Upper lobe of right lung (tissue), 1 donor: ENCODE measurements at regions not wholly inside any gene's neighbourhood (a gene's known extent, or its start where the extent isn't known, plus 50 kb on each side); places are given as distances from the start of the nearest gene placed in this dataset.

Experiments used
- ATAC-seq: fragments of 200-7000 bp; cut with Tn5 transposase; one replicate; pipeline ENCODE4 v1.9.1; 2020; ENCODE audit warnings: mild to moderate bottlenecking, moderate library complexity
- DNase-seq: peaks from one replicate; pipeline ENCODE4 v3.0.0-alpha.2; 2020
- H3K27ac ChIP-seq: fragments of 200-600 bp; one replicate; pipeline ENCODE4 v1.8.0; 2022
- H3K27me3 ChIP-seq: fragments of 200-600 bp; one replicate; pipeline ENCODE4 v1.8.0; 2022; ENCODE audit warnings: mild to moderate bottlenecking
- H3K36me3 ChIP-seq: fragments of 200-600 bp; one replicate; pipeline ENCODE4 v1.8.0; 2022
- H3K4me1 ChIP-seq: fragments of 200-600 bp; one replicate; pipeline ENCODE4 v1.8.0; 2022
- H3K4me3 ChIP-seq: fragments of 200-600 bp; one replicate; pipeline ENCODE4 v1.8.0; 2022; ENCODE audit warnings: mild to moderate bottlenecking
- H3K9me3 ChIP-seq: fragments of 200-600 bp; one replicate; pipeline ENCODE4 v1.8.0; 2022
- intact Hi-C: fragments of 100-400 bp; cut with DNase I; formaldehyde crosslinking; loops from one replicate; pipeline ENCODE4 v1.11.0; 2022
- TF ChIP-seq, protein P1 (sequence below): fragments of 200-600 bp; IDR thresholded peaks from one replicate; pipeline ENCODE4 v1.8.0; 2022; ENCODE audit warnings: antibody characterized with exemption
- donor health status: DM: no; HTN: yes; CAD: no; lungs with severe emphysema.

DNA sequence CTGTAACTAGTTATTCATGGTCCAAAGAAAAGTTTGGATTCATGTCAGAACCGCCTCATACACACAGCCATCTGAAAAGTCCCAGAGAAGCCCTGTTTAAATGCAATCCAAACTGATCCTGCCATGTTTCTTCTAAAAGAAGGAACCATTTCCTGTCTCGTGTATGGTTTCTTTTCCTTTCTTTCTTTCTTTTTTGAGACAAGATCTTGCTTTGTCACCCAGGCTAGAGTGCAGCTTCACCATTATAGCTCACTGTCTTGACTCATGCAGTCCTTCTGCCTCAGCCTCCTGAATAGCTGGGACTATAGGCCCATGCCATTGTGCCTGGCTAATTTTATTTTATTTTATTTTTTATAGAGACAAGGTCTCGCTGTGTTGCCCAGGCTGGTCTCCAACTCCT lies 77.4 kb upstream of the NSMCE3 start:
- TF ChIP-seq, protein P1, sequence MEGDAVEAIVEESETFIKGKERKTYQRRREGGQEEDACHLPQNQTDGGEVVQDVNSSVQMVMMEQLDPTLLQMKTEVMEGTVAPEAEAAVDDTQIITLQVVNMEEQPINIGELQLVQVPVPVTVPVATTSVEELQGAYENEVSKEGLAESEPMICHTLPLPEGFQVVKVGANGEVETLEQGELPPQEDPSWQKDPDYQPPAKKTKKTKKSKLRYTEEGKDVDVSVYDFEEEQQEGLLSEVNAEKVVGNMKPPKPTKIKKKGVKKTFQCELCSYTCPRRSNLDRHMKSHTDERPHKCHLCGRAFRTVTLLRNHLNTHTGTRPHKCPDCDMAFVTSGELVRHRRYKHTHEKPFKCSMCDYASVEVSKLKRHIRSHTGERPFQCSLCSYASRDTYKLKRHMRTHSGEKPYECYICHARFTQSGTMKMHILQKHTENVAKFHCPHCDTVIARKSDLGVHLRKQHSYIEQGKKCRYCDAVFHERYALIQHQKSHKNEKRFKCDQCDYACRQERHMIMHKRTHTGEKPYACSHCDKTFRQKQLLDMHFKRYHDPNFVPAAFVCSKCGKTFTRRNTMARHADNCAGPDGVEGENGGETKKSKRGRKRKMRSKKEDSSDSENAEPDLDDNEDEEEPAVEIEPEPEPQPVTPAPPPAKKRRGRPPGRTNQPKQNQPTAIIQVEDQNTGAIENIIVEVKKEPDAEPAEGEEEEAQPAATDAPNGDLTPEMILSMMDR, result no peak
- H3K9me3 ChIP-seq, result no peaks in the 10 kb centered on the region
- intact Hi-C loops, result no loop called here
- H3K4me3 ChIP-seq, result no peak overlapping the region
- DNase-seq (no peak), ATAC-seq (no peak)
- no peaks in the 10 kb centered on the region for H3K4me1 ChIP-seq
- H3K27me3 ChIP-seq, result no peaks in the 10 kb centered on the region
- H3K36me3 ChIP-seq, result no peaks in the 10 kb centered on the region
- no peak overlapping the region for H3K27ac ChIP-seq

DNA sequence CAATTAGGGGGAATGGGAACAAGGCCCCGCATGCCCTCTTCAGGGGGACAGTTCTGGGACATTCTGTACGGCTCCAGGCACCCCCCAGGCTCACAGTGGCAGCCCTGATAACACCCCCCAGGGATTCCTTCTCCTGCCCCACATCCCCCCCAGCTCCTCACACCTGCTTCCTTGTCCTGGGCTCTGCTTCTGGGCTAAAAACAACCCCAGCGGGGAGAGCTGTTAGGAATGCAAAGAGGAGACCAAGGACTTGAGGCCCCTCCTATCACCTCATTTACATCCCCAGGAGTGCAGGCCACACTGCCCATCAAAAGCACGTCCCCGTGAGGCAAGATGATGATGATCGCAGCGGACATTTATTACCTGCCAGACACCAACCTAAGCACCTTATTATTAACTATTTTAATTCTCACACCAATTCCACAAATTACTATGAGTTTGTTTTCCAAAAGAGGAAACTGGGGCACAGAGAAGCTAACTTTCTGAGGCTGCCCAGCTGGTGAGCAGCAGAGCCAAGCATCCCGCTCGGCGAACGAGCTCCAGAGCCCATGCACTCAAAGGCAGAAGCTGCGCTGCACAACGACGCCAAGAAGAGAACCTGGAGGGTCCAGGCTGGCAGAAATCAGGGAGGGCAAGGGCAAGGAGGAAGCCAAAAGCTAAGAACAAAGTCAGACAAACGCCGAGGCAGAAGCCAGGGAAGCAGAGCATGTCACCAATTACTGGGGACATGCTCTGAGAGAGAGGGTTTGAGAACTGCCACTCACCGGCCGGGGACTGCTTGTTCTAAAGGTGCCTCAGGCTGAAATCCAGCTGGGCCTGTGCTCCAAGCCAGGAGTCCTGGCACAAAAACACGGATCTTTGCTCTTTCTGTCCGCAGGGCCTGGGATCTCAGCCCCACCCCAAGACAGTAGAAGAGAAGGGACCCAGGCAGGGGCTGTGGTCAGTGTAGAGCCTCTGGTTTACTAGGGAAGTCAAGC lies 76.2 kb upstream of the NSMCE3 start:
- DNase-seq, result no peak
- no peaks in the 10 kb centered on the region for H3K9me3 ChIP-seq

DNA sequence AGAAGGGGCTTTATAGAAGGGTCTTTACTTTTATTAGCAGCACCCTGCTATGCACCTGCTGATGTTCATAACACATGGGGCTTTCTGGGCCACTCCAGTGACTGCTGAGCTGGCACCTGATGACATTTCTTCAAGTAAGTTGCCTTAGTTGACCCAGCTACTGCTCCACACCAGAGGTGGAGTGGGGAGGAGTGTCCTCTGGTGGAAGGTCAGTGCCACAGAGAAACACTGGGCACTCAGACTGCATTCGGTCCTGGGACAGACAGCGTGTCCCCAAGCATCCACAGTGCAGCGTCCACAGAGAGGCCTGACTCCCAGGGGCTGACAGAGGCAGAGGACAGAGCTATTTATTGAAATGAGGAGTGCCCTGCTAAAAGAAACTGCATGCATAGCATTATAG lies 74.9 kb upstream of the NSMCE3 start:
- H3K27ac ChIP-seq, result no peak overlapping the region
- no peaks in the 10 kb centered on the region for H3K27me3 ChIP-seq
- intact Hi-C loops, result no loop called here
- no peaks in the 10 kb centered on the region for H3K36me3 ChIP-seq
- TF ChIP-seq, protein P1, result no peak
- no peaks in the 10 kb centered on the region for H3K9me3 ChIP-seq
- no peak for DNase-seq
- H3K4me3 ChIP-seq, result no peak overlapping the region
- H3K4me1 ChIP-seq, result no peaks in the 10 kb centered on the region
- ATAC-seq, result peak; percentile 18

More for the DNA sequence above, 76.2 kb upstream of the NSMCE3 start:
- no peak for ATAC-seq
- intact Hi-C loops, result no loop called here
- H3K36me3 ChIP-seq, result no peaks in the 10 kb centered on the region
- TF ChIP-seq, protein P1, result no peak
- H3K4me1 ChIP-seq, result no peaks in the 10 kb centered on the region
- H3K27ac ChIP-seq, result no peak overlapping the region
- no peak overlapping the region for H3K4me3 ChIP-seq
- no peaks in the 10 kb centered on the region for H3K27me3 ChIP-seq

DNA sequence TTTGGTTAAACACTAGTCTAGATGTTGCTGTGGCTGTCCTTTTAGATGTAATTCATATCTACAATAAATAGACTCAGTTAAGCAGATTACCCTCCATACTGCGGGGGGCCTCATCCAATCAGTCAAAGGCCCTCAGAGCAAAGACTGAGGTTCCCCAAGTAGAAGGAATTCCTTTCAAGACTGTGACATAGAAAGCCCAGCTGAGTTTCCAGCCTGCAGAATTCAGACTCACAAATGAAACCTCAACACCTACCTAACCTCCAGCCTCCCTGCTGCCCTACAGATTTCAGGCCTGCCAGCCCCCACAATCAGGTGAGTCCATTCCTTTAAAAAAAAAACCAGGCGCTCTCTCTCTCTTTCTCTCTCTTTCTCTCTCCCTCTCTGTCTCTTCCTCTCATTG lies 73.6 kb upstream of the NSMCE3 start:
- DNase-seq, result no peak
- TF ChIP-seq, protein P1, result no peak
- H3K4me3 ChIP-seq, result no peak overlapping the region
- no peaks in the 10 kb centered on the region for H3K36me3 ChIP-seq
- no peaks in the 10 kb centered on the region for H3K9me3 ChIP-seq
- intact Hi-C loops, result no loop called here
- no peaks in the 10 kb centered on the region for H3K4me1 ChIP-seq
- H3K27ac ChIP-seq, result no peak overlapping the region
- ATAC-seq, result no peak
- H3K27me3 ChIP-seq, result no peaks in the 10 kb centered on the region

DNA sequence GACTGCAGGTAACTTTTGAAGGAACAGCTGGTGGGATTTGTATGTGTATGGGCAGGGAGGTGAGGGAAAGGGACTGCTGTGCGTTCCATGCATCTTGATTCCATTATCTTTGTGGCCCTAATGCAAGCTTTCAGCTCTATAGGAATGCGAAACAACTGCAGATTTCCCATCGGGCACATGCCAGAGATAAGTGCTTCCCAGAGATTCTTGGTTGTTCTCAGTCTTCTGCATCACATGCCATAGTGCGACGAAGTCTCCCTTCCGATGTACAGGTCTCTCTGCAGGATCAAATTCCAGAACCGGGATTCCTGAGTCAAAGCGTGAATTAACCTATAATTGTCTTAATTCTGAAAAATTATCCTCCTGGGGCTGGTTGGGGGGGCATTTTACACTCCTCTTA lies 72.6 kb upstream of the NSMCE3 start:
- DNase-seq (no peak), ATAC-seq (no peak)
- H3K9me3 ChIP-seq, result no peaks in the 10 kb centered on the region
- no peaks in the 10 kb centered on the region for H3K27me3 ChIP-seq
- intact Hi-C loops, result no loop called here
- no peak overlapping the region for H3K27ac ChIP-seq
- no peaks in the 10 kb centered on the region for H3K36me3 ChIP-seq
- TF ChIP-seq, protein P1, result no peak
- H3K4me3 ChIP-seq, result no peak overlapping the region
- no peaks in the 10 kb centered on the region for H3K4me1 ChIP-seq
